Suprapubic skin (tissue), 4 donors: ENCODE measurements at regions not wholly inside any gene's neighbourhood (a gene's known extent, or its start where the extent isn't known, plus 50 kb on each side); places are given as distances from the start of the nearest gene placed in this dataset.

ENCODE experiments used
- EP300 ChIP-seq: sonication (generic); formaldehyde crosslinking; IDR thresholded peaks from one replicate; pipeline ENCODE4 v1.6.1; 2017; ENCODE audit warnings: antibody characterized with exemption
- POLR2A ChIP-seq, 2 donors: fragments of 450-650 bp; IDR thresholded peaks; one replicate each; pipeline ENCODE4 v1.6.1; 2017; ENCODE audit warnings: antibody characterized with exemption in 2 of 2, mild to moderate bottlenecking in 2 of 2, moderate library complexity in 2 of 2
- POLR2AphosphoS5 ChIP-seq, 3 donors: sonication (generic); formaldehyde crosslinking; IDR thresholded peaks; one replicate each; pipeline ENCODE4 v1.6.1; 2017; ENCODE audit warnings: antibody characterized with exemption in 3 of 3
- TF ChIP-seq, protein P1 (sequence below), 2 donors: fragments of 200-600 bp in 1 of 2; fragments of 450-650 bp in 1 of 2; sonication (generic) in 1 of 2; IDR thresholded peaks; one replicate each; pipeline ENCODE4 v1.5.1; 2016 to 2019; ENCODE audit warnings: antibody characterized with exemption in 2 of 2, mild to moderate bottlenecking in 1 of 2, moderate library complexity in 1 of 2

GRCh38 chr9:108058135-108058814 is 568.7 kb upstream of the KLF4 start:
- TF ChIP-seq POLR2A (IDR thresholded peaks at IDR 0.05) (no peak), POLR2AphosphoS5 (IDR thresholded peaks at IDR 0.05) (no peak), EP300 (no peak)
- TF ChIP-seq, protein P1, sequence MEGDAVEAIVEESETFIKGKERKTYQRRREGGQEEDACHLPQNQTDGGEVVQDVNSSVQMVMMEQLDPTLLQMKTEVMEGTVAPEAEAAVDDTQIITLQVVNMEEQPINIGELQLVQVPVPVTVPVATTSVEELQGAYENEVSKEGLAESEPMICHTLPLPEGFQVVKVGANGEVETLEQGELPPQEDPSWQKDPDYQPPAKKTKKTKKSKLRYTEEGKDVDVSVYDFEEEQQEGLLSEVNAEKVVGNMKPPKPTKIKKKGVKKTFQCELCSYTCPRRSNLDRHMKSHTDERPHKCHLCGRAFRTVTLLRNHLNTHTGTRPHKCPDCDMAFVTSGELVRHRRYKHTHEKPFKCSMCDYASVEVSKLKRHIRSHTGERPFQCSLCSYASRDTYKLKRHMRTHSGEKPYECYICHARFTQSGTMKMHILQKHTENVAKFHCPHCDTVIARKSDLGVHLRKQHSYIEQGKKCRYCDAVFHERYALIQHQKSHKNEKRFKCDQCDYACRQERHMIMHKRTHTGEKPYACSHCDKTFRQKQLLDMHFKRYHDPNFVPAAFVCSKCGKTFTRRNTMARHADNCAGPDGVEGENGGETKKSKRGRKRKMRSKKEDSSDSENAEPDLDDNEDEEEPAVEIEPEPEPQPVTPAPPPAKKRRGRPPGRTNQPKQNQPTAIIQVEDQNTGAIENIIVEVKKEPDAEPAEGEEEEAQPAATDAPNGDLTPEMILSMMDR (IDR thresholded peaks at IDR 0.05) = no peak
